ENCODE measurements at regions not wholly inside any gene's neighbourhood (a gene's known extent, or its start where the extent isn't known, plus 50 kb on each side); places are given as distances from the start of the nearest gene placed in this dataset.

DNA sequence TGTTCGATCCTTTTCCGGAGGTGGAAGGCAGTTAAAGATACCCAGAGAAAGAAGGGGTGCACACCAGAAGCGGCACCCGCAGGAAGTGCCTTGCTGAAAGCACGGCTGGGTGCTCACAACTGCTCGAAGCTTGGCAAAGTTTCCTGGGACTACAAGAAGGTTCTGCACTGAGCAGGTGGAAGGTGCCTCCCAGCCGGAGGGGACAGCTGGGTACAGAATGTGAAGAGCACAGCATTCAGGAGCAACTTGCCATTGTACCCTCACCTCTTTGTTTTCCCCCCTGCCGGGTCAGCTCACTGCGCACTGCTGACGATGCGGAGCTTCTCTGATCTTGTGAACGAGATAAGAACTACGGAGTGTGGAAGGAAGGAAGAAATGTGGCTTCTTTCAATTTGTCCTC is 289.2 kb downstream of the FBXW7 start:
- H3K27ac ChIP-seq (ENCODE audit: low read depth) = no peak overlapping the region
- H3K4me1 ChIP-seq (ENCODE audit: insufficient read depth) = no peaks in the 10 kb centered on the region
- 84% methylated on average over 13 of the region's 13 CpGs for WGBS
- no peak for DNase-seq (ENCODE audit: extremely low spot score)
- no peaks in the 10 kb centered on the region for H3K36me3 ChIP-seq (ENCODE audit: insufficient read depth)
- no peak overlapping the region for H3K4me3 ChIP-seq (ENCODE audit: low read depth, low read length)

- no peak overlapping the region for H3K4me3 ChIP-seq (ENCODE audit: low read depth, low read length)
- no peaks in the 10 kb centered on the region for H3K36me3 ChIP-seq (ENCODE audit: insufficient read depth)
- no peaks in the 10 kb centered on the region for H3K4me1 ChIP-seq (ENCODE audit: insufficient read depth)
- H3K27ac ChIP-seq (ENCODE audit: low read depth) = no peak overlapping the region
- DNase-seq (ENCODE audit: extremely low spot score) = no peak
- WGBS = 65% methylated on average over 1 of the region's 1 CpG
These were observed 290.2 kb downstream of the FBXW7 start for GRCh38 chr4:152245680-152246079.

- Histone ChIP-seq H3K4me3 (ENCODE audit: low read depth, low read length) (no peak overlapping the region), H3K4me1 (ENCODE audit: insufficient read depth) (no peaks in the 10 kb centered on the region), H3K36me3 (ENCODE audit: insufficient read depth) (no peaks in the 10 kb centered on the region), H3K27ac (ENCODE audit: low read depth) (no peak overlapping the region)
- WGBS = 94% methylated on average over 2 of the region's 2 CpGs
- no peak for DNase-seq (ENCODE audit: extremely low spot score)
These were observed 291.2 kb downstream of the FBXW7 start for GRCh38 chr4:152244659-152245058.

- DNase-seq (ENCODE audit: extremely low spot score) = no peak
- H3K27ac ChIP-seq (ENCODE audit: low read depth) = no peak overlapping the region
- WGBS = 52% methylated on average over 11 of the region's 11 CpGs
- no peak overlapping the region for H3K4me3 ChIP-seq (ENCODE audit: low read depth, low read length)
- H3K36me3 ChIP-seq (ENCODE audit: insufficient read depth) = no peaks in the 10 kb centered on the region
- no peaks in the 10 kb centered on the region for H3K4me1 ChIP-seq (ENCODE audit: insufficient read depth)
These were observed 291.8 kb downstream of the FBXW7 start for GRCh38 chr4:152243896-152244595.

DNA sequence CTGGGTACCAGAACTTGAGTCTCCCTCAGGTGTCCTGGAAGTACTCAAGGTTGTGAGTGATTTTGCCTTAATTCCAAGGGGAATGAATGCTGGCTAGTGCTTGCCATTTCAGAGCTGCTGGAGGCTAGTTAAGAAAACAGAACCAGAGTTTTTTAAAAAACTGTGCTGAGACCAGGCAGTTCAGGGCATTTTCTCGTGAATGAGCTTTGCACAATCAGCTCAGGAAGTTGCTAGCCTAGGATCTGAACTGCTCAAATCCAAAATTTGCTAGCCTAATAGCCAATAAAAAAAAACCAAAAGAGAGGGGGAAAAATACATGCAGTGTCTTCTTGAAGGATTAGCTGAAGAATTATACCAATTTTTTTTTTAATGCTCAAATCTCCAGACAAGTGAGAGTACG is 292.7 kb downstream of the FBXW7 start:
- Histone ChIP-seq H3K4me3 (ENCODE audit: low read depth, low read length) (no peak overlapping the region), H3K36me3 (ENCODE audit: insufficient read depth) (no peaks in the 10 kb centered on the region), H3K27ac (ENCODE audit: low read depth) (no peak overlapping the region), H3K4me1 (ENCODE audit: insufficient read depth) (no peaks in the 10 kb centered on the region)
- DNase-seq (ENCODE audit: extremely low spot score) = no peak
- 68% methylated on average over 2 of the region's 2 CpGs for WGBS

- 90% methylated on average over 1 of the region's 1 CpG for WGBS
- DNase-seq (ENCODE audit: extremely low spot score) = no peak
- no peaks in the 10 kb centered on the region for H3K4me1 ChIP-seq (ENCODE audit: insufficient read depth)
These were observed 295.7 kb downstream of the FBXW7 start for GRCh38 chr4:152240232-152240631.

DNA sequence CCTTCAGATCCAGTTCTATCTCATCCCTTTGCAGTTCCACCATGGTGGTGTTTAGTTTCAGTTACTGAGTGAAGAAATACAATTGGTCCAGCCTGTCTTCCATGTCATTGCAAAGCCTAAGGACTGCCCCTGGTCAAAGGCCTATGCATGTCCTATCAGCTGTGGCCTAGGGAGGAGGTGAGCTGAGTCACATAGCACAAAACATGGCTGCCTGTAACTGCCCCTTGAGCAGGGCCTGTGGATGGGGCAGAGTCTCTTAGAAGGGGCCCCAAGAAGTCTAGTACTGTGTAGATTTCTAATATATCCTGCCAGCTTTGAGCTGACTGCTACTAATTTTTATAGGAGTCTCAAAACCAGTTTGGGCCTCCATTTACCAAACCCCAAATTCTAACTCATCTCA is 296.7 kb downstream of the FBXW7 start:
- Histone ChIP-seq H3K4me1 (ENCODE audit: insufficient read depth) (no peaks in the 10 kb centered on the region), H3K36me3 (ENCODE audit: insufficient read depth) (no peaks in the 10 kb centered on the region), H3K4me3 (ENCODE audit: low read depth, low read length) (no peak overlapping the region), H3K27ac (ENCODE audit: low read depth) (no peak overlapping the region)
- DNase-seq (ENCODE audit: extremely low spot score) = no peak

More at GRCh38 chr4:152240232-152240631, 295.7 kb downstream of the FBXW7 start:
- Histone ChIP-seq H3K4me3 (ENCODE audit: low read depth, low read length) (no peak overlapping the region), H3K36me3 (ENCODE audit: insufficient read depth) (no peaks in the 10 kb centered on the region), H3K27ac (ENCODE audit: low read depth) (no peak overlapping the region)

GRCh38 chr4:152236519-152237056 is 299.3 kb downstream of the FBXW7 start:
- no peak overlapping the region for H3K4me3 ChIP-seq (ENCODE audit: low read depth, low read length)
- DNase-seq (ENCODE audit: extremely low spot score) = no peak
- H3K4me1 ChIP-seq (ENCODE audit: insufficient read depth) = no peaks in the 10 kb centered on the region
- no peak overlapping the region for H3K27ac ChIP-seq (ENCODE audit: low read depth)
- WGBS = 83% methylated on average over 3 of the region's 3 CpGs
- no peaks in the 10 kb centered on the region for H3K36me3 ChIP-seq (ENCODE audit: insufficient read depth)

GRCh38 chr4:152235718-152236117 is 300.2 kb downstream of the FBXW7 start:
- no peak for DNase-seq (ENCODE audit: extremely low spot score)
- WGBS = 90% methylated on average over 3 of the region's 3 CpGs

GRCh38 chr4:152234571-152234970 is 301.3 kb downstream of the FBXW7 start:
- H3K27ac ChIP-seq (ENCODE audit: low read depth) = no peak overlapping the region
- 90% methylated on average over 3 of the region's 3 CpGs for WGBS
- H3K4me1 ChIP-seq (ENCODE audit: insufficient read depth) = no peaks in the 10 kb centered on the region
- no peak overlapping the region for H3K4me3 ChIP-seq (ENCODE audit: low read depth, low read length)
- no peak for DNase-seq (ENCODE audit: extremely low spot score)
- H3K36me3 ChIP-seq (ENCODE audit: insufficient read depth) = no peaks in the 10 kb centered on the region

More at GRCh38 chr4:152235718-152236117, 300.2 kb downstream of the FBXW7 start:
- no peaks in the 10 kb centered on the region for H3K4me1 ChIP-seq (ENCODE audit: insufficient read depth)
- H3K4me3 ChIP-seq (ENCODE audit: low read depth, low read length) = no peak overlapping the region
- H3K36me3 ChIP-seq (ENCODE audit: insufficient read depth) = no peaks in the 10 kb centered on the region
- no peak overlapping the region for H3K27ac ChIP-seq (ENCODE audit: low read depth)

GRCh38 chr4:152232271-152232670 is 303.6 kb downstream of the FBXW7 start:
- DNase-seq (ENCODE audit: extremely low spot score) = no peak
- WGBS = 79% methylated on average over 2 of the region's 2 CpGs
- Histone ChIP-seq H3K4me1 (ENCODE audit: insufficient read depth) (no peaks in the 10 kb centered on the region), H3K36me3 (ENCODE audit: insufficient read depth) (no peaks in the 10 kb centered on the region), H3K4me3 (ENCODE audit: low read depth, low read length) (no peak overlapping the region), H3K27ac (ENCODE audit: low read depth) (no peak overlapping the region)

GRCh38 chr4:152229782-152230289 is 306.1 kb downstream of the FBXW7 start:
- no peak overlapping the region for H3K27ac ChIP-seq (ENCODE audit: low read depth)
- no peaks in the 10 kb centered on the region for H3K4me1 ChIP-seq (ENCODE audit: insufficient read depth)
- DNase-seq (ENCODE audit: extremely low spot score) = no peak
- H3K36me3 ChIP-seq (ENCODE audit: insufficient read depth) = no peaks in the 10 kb centered on the region
- H3K4me3 ChIP-seq (ENCODE audit: low read depth, low read length) = no peak overlapping the region
- 88% methylated on average over 6 of the region's 6 CpGs for WGBS

GRCh38 chr4:152225680-152226079 is 310.2 kb downstream of the FBXW7 start:
- no peaks in the 10 kb centered on the region for H3K36me3 ChIP-seq (ENCODE audit: insufficient read depth)
- H3K27ac ChIP-seq (ENCODE audit: low read depth) = no peak overlapping the region
- WGBS = 98% methylated on average over 1 of the region's 1 CpG
- no peak overlapping the region for H3K4me3 ChIP-seq (ENCODE audit: low read depth, low read length)
- H3K4me1 ChIP-seq (ENCODE audit: insufficient read depth) = no peaks in the 10 kb centered on the region
- no peak for DNase-seq (ENCODE audit: extremely low spot score)

DNA sequence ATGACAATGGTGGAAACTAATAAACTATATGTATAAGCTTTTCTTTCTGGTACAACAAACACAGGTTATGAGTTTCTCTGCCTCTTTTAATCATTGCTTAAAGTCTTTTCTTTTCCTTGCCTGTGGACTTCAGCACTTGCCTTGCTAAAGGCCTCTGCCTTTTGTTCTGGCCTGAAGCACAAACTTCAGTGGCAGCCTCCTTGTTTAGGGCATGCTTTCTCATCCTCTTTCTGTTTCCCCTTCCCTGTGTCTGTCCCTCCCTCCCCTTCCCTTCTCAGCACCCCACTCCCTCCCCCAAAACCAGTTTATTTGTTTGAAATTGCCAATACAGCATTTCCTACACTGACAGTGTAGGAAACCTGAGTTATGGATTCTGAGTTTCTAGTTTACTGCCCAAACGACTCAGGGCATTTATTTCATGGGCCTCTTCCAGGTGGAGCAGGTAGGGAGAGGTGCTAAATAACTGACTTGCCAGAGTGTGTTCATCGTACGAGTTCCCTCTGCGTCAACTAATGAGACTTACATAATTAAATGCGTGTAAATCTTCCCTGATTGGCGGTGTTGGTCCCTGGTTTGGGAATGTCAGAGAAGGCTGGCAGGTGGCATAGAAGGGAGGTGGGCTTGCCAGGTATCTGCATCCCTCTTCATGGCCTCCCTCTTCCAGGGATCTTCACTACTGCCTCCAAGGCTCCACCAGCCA is 311.0 kb downstream of the FBXW7 start:
- no peak overlapping the region for H3K4me3 ChIP-seq (ENCODE audit: low read depth, low read length)
- no peak for DNase-seq (ENCODE audit: extremely low spot score)
- WGBS = 93% methylated on average over 6 of the region's 6 CpGs
- no peak overlapping the region for H3K27ac ChIP-seq (ENCODE audit: low read depth)
- no peaks in the 10 kb centered on the region for H3K36me3 ChIP-seq (ENCODE audit: insufficient read depth)
- H3K4me1 ChIP-seq (ENCODE audit: insufficient read depth) = no peaks in the 10 kb centered on the region

Data from urinary bladder (tissue), 3 donors.